Suppressor macrophage treated with lipopolysaccharide for 4 hours (primary cell): ENCODE measurements at regions not wholly inside any gene's neighbourhood (a gene's known extent, or its start where the extent isn't known, plus 50 kb on each side); places are given as distances from the start of the nearest gene placed in this dataset.

Experiments
- DNase-seq: peaks from one replicate; pipeline ENCODE4 v3.0.0-alpha.2; 2020

DNA sequence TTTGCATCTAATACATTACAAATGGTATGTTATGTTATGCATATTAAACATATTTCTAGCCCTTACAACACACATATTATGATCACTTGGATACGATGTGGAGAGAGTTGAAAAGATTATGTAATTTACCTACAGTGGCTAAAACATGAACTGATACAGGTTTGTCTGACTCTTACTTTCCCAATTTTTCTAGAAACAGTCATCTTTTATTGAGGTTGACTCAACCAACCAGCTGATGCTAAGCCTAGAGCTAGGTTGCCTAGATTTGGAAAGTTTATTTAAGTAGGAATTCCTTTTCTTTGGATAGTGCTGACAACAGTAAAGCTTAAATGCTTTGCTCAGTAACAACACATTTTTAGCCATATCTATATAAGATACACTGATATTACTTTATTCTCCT lies 1215.1 kb downstream of the ADGRL3 start:
- DNase-seq = no peak

DNA sequence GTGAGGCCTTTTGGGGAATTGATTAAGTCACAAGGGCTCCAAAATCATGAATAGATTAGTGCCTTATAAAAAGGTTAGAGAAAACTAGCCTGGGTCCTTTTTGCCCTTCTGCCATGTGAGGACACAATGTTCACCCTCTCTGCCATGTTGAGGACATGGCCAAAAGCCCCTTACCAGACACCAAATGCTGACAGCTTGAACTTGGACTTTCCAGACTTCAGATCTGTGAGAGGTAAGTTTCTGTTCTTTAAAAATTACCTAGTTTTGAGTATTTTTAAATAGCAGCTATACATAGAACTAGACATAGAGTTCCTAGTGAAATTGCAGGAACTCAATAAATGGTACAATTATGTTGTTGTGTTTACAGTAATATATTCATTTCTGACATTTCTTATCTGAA lies 1214.4 kb downstream of the ADGRL3 start:
- no peak for DNase-seq

GRCh38 chr4:62410371-62411003 lies 1210.4 kb downstream of the ADGRL3 start:
- no peak for DNase-seq

- DNase-seq = no peak
These were observed 1208.3 kb downstream of the ADGRL3 start for GRCh38 chr4:62408454-62408853.

- DNase-seq = peak; percentile 14
These were observed 1207.4 kb downstream of the ADGRL3 start for GRCh38 chr4:62407534-62407933.

- peak; percentile 6 for DNase-seq
These were observed 1202.1 kb downstream of the ADGRL3 start for GRCh38 chr4:62402088-62402806.

DNA sequence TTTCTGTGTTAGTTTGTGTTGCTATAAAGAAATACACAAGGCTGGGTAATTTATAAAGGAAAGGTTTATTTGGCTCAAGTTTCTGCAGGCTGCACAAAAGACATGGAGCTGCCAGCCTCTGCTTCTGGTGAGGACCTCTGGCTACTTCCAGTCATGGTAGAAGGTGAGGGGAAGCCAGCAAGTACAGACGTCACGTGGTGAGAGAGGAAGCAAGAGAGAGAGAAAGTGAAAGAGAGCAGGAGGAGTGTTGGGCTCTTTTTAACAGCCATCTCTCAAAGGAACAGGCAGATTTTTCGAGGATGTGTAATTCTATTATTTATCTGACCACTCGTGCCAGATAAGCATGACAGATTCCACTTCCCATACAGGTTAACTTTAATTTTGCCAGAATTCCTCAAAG lies 1199.1 kb downstream of the ADGRL3 start:
- peak; percentile 25 for DNase-seq

DNA sequence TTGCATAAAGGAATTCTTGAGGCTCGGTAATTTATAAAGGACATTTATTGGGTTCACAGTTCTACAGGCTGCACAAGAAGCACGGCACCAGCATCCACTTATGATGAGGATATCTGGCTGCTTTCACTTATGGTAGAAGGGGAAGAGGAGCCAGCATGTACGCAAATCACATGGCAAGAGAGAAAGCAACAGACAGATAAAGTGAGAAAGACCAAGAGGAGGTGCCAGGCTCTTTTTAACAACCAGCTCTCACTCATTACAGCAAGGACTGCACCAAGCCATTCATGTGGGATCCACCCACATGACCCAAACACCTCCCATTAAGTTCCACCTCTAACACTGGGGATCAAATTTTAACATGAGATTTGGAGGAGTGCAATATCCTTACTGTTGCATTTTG lies 1198.2 kb downstream of the ADGRL3 start:
- no peak for DNase-seq

GRCh38 chr4:62394766-62395165 lies 1194.6 kb downstream of the ADGRL3 start:
- peak; percentile 19 for DNase-seq

GRCh38 chr4:62387808-62388207 lies 1187.7 kb downstream of the ADGRL3 start:
- no peak for DNase-seq

- DNase-seq = no peak
These were observed 1177.6 kb downstream of the ADGRL3 start for GRCh38 chr4:62377700-62378099.

GRCh38 chr4:62377245-62377644 lies 1177.1 kb downstream of the ADGRL3 start:
- no peak for DNase-seq

DNA sequence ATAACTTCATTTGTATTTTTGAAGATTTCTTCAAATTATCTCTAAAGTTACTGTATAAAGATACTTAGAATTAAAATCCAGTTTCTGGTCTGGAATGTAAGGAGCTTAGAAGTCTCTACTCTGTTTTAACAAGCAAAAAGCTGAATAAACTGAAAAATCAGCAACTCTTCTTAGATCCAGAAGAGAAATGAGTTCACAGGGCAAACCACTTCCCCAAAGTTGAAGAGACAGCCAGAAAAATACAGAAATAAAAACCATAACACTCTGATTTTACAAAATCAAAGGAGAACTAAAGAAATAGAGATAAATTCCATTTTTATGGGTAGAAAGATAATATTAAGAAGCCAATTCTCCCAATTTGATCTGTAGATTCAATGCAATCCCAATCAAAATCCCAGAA lies 1166.8 kb downstream of the ADGRL3 start:
- DNase-seq = peak; percentile 22

DNA sequence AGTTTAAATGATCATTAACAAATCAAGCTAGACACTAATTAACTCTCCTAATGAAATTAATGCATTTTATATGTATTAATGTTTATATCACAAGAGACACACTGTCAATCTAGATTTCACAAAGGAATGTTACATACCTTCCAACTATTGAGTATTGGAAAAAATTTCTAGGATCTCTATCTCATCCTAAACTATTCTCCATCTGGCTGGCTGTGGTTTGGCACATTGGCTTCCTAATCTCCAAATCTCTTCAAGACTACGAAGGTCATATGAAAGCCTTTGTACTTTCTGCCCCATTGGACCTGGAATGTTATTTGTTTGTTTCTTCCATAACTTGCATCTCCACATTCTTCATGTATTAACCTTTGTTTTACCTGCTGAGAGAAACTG lies 1160.0 kb downstream of the ADGRL3 start:
- no peak for DNase-seq

DNA sequence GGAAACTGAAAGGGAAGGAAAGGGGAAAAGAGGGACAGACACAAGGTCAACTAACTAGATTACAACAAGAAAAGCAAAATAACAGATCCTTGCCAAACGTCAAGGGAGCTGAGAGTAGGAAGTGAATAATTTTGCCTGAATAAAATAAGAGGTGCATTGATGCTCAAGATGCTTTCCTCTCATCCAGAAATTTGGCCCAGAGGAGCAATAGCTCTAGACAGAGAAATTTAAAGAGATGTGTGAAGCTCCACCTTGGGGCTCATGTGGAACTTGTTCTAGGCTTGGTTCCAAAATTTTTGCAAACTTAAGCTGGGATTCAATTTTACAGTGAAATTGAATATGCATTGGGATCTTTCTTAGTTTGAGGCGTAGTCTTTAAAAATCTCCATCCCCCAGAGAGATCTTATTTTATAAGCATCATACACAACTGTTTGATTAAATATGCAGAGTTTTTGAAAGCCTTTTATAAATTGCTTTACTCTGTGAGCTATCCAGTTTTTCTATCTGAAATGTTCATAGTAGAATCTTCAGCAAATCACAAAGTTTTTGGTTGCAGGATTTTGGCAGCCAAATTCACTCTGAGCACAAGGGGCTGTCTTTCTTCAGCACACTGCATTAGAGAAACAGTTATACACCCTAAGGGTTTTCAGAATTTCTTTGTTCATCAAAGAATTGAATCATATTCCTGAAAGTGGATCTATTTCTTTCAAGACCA lies 1159.5 kb downstream of the ADGRL3 start:
- DNase-seq = no peak

- DNase-seq = no peak
These were observed 1144.8 kb downstream of the ADGRL3 start for GRCh38 chr4:62344915-62345314.

GRCh38 chr4:62344474-62344873 lies 1144.3 kb downstream of the ADGRL3 start:
- no peak for DNase-seq

- no peak for DNase-seq
These were observed 1142.2 kb downstream of the ADGRL3 start for GRCh38 chr4:62342346-62342745.

GRCh38 chr4:62328526-62328925 lies 1128.4 kb downstream of the ADGRL3 start:
- DNase-seq = no peak

DNA sequence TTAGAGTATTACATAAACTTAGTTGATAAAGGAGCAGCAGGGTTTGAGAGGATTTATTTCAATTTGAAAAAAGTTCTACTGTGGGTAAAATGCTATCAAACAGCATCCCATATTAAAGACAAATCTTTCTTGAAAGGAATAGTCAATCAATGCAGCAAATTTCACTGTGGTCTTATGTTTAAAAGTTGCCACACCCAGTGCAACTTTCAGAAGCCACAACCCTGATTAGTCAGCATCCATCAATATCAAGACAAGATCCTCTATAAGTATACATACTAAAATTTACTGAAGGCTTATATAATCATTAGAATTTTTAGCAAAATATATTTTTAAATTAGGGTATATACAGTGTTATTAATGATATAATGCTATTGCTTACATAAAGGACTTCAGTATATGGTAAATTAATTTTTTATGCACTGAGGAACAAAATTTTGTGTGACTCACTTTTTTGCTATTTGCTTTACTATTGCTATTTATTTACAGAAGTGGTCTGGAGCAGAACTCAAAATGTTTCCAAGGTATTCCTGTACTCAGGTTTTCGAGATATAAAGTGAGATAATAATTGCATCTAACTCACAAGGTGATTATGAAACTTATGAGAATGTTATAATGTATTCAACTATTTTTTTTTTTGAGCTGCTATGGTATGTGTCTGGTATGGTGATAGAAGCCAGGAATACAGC lies 1127.6 kb downstream of the ADGRL3 start:
- DNase-seq = no peak

- DNase-seq = no peak
These were observed 1124.1 kb downstream of the ADGRL3 start for GRCh38 chr4:62324215-62324614.

DNA sequence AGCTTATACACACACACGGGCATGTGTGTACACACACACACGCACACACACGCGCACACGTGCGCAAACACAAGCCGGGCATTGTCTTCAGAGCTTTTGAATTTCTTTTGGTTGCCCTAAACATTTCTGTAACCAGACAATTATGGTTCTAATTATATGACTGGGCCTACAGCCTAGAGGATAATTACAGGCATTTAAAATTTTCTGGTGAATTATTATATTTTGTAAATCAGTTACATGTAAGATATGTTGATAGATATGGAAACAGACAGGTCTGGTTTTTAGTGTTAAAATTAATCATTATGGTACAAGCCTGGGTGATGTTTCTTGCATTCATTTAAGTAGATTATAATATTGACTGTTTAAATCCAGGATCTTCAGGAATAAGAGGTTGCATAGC lies 1120.5 kb downstream of the ADGRL3 start:
- no peak for DNase-seq

DNA sequence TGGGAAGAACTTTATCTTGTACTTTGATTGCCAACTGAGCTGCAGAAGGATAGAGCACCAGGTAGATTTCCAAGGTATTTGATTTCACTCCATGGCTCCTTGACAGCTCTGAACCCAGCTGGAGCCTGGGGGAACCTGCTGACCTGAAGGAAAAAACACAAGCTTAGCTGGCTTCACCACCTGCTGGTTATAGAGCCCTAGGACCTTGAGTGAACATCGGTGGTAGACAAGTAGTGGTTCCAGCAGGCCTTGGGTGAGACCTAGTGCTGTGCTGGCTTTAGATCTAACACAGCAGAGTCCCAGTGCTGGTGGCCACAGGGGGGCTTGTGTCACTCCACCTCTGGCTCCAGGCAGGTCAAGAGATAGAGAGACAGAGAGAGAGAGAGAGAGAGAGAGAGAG lies 1102.6 kb downstream of the ADGRL3 start:
- no peak for DNase-seq

- DNase-seq = no peak
These were observed 1101.4 kb downstream of the ADGRL3 start for GRCh38 chr4:62301500-62301899.
